Esophagus mucosa (tissue), 1 donor: ENCODE measurements at regions not wholly inside any gene's neighbourhood (a gene's known extent, or its start where the extent isn't known, plus 50 kb on each side); places are given as distances from the start of the nearest gene placed in this dataset.
"Not testable (repeated sequence)": the region's sequence is repeated elsewhere in the genome, so short reads cannot be mapped to it uniquely, and the experiment has no call there.

Experiments used
- ATAC-seq: fragments of 200-7000 bp; cut with Tn5 transposase; one replicate; pipeline ENCODE4 v1.9.1; 2020
- donor health status: DM: yes; HTN: yes; CAD: no.

DNA sequence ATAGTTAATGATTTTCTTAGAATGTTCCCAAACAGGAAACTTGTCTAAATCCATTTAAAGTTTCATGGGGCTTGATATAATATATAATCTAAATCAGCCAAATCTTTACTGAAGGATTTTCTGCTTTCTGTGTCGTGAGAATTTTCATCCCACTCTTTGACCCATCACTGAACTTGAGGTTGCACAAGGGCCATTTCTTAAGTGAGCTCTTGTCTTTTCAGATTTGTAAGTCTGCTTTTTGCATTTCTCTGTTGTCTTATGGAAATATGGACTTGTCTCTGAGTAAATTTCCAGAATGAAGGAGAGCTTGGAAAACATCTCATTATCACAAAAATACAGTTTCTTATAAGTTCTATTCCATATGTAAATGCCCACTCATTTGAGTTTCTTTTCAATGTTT is 149.2 kb upstream of the ARRDC3 start:
- no peak for ATAC-seq

DNA sequence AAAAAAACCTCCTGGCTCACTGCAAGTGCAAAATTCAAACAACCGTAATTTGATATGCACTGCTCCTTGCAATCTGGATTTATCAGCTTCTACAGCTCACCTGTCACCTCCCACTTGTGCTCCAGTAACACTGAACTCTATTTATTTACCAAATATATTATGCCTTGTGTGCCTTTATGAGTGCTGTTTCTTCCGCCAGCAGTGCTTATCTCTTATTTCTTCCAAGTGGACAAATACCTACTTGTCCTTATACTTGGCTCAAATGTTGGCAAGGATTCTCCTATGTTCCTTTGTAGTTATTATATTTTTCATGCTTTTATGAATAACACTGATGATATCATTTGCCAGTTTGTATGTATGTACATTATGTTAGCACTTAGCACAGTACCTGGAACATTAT is 145.7 kb upstream of the ARRDC3 start:
- no peak for ATAC-seq

DNA sequence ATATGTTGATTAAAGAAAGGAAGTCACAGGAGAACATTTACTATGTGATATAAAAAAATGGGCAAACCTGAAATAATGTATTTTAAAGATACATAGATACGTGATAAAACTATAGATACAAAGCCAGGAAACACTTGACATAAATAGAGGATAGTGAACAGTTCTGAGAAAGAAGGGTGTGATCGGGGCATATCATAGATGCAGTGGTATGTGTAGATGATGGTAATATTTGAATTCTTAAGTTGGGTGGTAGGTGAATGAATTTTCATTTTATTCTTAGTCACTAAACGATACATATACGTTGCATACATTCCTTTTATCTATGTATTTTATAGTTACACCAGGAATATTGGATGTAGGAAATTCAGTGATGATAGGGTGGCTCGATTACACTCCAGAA is 138.7 kb upstream of the ARRDC3 start:
- no peak for ATAC-seq

DNA sequence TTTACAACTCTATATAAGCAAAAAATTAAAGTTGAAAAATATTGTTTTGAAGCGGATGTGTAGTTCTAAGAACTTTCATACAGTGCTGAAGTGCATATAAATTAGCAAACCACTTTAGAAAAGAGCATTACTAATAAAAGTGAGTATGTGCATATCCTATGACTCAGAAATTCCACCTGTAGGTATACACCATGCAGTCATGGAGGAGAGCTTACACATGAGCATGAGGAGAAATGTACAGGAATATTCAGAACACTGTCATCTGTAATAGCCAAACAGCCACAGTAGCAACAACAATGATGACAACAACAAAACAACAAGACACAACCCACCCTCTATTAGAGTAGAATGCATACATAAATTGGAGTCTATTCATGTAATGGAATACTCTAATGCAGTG is 138.2 kb upstream of the ARRDC3 start:
- no peak for ATAC-seq

DNA sequence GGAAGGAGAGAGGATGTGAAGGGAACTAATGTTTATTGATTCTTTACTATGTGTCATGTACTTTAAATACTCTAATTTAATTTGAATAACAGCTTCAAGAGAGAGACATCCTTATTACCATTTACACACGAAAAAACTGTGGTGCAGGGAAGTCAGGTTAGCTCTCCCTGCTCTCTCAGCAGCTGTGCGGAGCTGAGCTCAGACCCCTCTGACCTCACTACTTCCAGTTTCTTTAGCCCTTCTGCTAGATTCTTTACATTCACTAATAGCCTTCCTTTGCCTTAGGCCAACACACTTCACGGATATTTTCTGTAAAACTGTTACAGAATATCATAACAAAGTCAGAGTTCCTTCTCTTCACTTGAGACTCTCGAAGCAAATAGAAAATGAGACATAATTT is 131.3 kb upstream of the ARRDC3 start:
- no peak for ATAC-seq

DNA sequence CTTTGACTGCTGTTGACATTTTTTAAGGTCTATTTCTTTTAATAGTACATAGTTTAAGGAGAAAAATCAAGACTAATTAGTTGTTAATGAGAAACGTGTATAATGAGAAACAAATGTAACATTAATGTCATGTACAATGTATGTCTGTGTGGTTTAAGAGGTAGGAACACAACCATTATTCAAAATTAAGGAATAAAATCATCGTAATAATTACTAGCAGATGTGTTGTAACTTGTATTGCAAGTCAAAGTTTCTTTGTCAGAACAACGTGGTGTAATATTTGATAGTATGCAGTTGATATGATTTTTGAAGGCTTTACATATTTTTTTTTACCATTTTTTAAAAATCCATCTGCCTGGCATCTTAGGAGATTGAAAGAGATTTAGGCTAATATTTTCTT is 120.2 kb upstream of the ARRDC3 start:
- no peak for ATAC-seq

DNA sequence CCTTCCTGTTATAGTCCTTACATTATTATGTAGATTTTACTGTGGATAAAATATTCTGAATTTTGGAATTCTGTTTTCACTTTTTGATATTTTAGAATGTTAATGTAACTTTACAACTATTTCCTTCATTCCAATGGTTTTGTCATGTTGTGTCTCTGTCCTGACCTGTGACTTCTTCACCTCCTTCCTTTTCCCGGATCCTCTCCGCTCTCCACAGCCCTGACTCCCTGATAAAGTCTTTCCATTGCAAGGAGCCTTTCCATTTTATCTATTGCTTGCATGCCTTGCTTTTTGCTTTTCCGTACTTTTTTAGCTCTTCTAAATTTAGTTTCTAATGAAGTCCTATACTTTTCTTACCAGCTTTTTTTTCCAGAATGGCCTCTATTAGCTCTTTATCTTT is 117.6 kb upstream of the ARRDC3 start:
- no peak for ATAC-seq

DNA sequence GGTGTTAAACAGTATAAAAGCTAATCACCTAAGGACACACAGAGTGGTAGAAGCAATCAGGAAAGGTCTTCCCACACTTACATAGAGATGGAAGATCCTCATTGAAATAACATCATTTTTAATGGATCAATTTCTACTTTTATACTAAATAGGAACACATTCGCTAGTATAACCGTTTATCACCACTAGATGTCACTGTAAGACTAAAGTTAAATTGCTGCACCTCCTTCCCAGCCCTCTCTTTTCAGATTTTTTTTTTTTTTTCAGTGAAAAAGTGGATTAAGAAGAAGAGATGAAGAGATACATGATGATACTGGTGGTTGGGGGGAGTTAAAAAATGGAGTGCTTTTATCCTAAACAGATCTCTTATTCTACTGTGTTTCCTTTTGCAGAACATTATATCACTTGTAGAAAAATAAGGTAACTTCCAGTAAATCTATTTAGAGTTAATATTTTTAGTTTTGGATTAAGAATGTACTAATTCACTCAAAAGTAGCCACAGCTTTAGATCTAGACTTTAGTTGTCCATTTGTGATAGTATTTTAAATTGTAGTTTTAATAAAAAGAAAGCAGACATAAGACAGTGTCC is 116.9 kb upstream of the ARRDC3 start:
- no peak for ATAC-seq

DNA sequence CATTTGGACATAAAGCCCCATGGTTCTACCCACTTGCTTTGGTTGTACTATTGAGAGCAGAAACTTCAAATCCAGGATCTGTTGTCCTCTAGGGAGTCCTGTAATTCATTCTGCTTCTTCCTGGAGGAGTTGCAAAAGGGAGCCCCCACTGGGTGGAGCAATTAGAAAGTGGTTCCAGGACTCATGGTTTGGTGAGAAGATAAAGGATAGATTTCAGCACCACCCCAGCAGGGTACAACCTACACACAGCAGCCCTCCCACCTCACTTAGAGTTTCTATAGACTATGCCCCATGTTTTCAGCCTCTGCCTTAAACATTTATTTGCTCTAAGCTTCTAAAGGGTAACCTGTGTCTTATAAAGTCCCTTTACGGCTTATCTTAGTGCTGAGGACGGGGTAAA is 112.6 kb upstream of the ARRDC3 start:
- no peak for ATAC-seq

DNA sequence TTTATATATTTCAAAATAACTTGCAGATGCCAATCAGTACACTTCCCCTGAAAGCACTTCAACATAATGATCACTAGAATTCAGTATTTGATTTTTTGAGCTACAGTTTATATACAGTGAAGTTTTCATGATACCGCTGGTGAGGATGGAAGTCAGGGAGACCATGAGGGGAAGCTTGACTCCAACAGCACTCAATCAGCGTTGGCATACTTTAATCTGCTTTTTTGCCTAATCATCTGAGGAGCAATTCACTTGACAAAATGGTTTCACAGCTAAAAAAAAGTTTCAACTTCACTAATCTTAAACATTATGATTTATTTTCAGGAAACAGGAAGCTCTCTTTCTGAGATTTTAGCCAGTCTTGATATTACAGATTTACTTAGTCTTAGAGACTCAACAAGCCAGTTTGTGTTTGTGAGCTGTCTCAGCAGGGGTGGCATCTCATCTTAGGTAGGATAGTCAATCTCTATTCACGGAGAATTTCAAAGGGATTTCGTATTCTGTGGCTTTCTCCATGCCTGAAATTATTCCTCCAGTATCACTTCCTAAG is 111.4 kb upstream of the ARRDC3 start:
- no peak for ATAC-seq

DNA sequence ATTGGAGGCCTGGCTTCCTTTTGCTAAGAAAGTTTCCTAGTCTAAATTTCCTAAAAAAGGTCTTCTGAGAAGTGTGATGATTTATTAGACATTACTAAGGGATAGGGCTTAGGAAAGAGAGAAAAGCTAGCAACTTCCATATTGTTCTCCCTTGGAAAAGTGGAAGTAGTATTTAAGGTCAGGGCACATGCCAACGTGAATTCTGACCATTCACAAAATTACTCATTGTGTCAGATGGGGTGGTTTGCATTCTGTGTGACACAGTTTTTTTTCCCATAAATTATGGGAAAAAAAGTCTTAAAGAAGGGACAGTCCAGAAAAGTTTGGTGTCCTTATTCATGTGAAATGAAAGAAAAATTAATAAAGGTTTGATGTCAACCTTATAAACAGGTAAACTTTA is 110.0 kb upstream of the ARRDC3 start:
- no peak for ATAC-seq

DNA sequence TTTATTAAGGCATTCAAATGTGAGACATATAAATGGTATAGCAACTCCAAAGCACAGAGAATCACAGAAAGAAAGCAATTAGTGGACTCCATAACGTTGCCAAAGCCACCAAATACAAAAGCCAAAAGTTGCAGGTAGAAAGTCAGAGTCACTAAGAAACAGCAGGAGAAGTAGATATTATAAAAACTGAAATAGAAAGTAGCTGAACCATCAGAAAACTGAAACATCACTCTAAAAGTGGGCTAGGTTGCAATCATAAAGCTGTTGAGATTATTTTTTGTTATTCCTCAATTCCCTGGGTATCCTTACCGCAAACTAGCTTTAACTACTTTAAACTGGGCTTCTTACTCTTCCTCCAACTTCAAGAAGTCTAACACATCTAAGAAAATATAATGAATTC is 108.1 kb upstream of the ARRDC3 start:
- ATAC-seq = no peak

DNA sequence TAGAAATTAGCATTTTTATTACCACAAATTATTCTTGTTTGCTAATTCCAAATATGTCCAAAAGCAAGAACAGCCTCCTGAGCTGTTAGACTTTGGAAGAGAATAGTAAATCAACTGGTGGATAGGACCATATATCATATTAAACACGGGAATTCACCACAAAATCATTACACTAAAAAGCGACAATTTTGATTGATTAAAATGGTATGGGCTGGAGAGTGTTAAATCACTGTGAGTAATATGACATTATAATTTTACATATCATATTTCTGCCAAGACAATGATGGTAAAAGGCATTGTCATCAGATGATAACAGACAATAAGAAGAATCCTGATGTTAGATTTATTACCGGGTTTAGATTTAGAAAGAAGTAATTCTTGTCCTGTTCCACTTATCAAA is 107.2 kb upstream of the ARRDC3 start:
- no peak for ATAC-seq

DNA sequence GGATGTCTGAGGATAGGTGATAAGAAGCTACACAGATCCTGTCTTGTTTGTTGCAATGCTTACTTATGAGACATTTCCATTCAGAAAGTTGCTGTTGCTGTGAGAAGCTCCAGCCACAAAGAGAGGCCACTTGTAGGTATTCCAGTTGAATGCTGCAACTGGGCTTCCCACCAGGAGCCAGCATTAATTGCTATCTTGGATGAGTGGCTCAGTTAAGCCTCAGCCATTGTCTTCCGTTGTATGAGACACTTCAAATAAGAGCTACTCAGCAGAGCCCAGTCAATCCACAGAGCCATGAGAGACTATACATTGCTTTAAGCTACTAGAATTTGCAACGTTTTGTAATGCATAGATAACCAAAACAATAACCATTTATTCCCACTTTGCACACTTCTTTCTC is 104.3 kb upstream of the ARRDC3 start:
- no peak for ATAC-seq

DNA sequence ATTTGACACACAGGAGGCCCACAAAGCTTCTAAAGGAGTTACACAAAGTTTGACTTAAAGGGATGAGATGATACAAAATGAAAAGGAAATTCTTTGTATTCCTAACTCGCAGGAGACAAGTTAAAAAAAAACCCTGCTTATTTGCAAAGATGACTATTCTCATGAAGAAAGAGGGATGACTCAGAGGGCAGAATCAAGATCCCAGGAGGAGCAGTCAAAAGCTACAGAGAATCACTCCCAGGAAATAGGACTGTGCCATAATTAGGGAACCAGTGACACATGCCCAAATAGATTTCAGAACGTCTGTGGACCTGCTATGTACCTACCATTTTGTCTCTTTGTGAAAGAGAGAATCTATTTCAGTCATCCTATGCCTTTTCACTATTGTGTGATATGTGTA is 103.5 kb upstream of the ARRDC3 start:
- no peak for ATAC-seq

DNA sequence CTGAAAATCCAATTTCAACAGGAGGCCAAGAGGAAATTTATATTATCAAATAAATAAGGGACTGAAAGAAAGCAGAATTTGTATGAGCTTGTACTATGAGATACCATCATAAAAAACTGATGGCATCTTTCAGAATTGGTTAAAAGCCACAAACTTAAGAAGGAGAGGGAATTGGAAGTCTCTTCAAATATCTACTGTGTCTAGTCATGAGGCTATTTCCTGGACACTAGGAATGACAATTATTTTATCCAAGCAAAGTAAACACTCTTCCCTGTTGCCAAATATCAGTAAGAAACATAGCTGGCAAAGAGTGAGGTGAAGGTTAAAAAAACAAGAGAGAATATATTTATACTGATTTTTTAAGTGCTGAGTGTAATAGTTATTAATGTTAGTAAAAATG is 101.5 kb upstream of the ARRDC3 start:
- no peak for ATAC-seq

DNA sequence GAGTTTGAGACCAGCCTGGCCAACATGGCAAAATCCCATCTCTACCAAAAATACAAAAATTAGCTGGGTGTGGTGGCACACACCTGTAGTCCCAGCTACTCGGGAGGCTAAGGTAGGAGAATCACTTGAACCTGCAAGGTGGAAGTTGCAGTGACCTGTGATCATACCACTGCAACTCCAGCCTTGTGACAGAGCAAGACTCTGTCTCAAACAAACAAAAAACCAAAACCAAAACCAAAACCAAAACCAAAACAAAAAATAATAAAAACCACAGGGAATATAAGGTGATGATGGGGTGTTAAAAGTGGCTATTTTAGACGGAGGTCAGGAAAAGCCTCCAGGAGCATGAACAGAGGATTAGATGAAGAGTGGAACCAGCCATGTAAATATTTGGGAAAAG is 96.3 kb upstream of the ARRDC3 start:
- not testable (repeated sequence) for ATAC-seq

DNA sequence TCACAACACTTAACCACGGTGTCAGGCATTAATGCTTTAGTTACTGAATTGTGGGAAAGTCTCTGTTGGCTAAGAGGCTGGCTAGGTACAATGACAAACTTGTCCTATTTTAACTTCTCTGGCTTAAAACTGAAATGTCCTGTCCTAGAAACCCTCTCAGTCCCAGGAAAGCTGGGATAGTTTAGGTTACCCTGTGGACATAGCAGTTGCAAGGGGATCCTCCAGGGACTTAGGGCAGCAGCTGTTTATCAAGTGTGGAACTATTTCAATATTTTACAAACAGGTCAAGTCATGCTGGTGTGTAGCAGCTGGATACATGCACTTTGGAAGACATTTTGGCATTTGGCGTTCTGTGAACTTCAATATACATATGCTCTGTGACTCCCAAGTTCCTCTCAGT is 95.0 kb upstream of the ARRDC3 start:
- ATAC-seq = no peak

DNA sequence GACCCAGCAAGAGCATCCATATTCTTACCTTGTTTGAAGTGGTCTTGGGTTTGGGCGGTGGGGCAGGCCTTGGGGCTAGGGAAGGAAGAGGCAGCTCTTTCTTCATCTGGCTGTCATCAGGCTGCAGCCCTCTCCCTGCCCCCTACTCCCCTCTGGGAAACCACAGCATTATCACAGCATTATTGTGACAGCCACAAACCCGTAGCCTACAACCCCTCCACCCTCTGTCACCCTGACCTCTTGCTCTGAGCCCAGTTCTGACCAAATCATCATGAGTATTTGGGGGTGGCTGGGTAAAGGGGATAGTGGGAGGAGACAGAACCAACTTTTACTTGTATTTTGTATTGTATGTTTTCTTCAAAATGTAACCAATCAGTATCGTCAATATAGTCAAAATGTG is 94.3 kb upstream of the ARRDC3 start:
- no peak for ATAC-seq

DNA sequence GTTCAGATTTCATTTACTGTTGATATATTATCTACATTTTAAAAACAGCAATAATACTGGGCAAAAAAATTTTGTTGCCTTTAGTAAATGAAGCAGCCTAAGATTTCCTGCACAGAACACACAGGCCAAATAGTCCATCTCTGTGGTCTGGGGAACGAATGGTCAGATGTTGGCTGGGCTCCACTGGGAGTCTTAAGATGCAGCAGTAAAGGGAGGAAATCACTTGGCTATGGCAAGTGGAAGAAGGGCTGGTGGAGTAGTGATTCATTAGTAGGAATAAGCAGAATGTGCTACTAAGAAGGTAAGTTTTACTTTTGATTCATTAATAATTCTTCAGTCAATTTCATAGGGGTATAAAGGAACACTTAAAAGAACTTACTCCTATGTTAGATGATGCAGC is 91.1 kb upstream of the ARRDC3 start:
- no peak for ATAC-seq

DNA sequence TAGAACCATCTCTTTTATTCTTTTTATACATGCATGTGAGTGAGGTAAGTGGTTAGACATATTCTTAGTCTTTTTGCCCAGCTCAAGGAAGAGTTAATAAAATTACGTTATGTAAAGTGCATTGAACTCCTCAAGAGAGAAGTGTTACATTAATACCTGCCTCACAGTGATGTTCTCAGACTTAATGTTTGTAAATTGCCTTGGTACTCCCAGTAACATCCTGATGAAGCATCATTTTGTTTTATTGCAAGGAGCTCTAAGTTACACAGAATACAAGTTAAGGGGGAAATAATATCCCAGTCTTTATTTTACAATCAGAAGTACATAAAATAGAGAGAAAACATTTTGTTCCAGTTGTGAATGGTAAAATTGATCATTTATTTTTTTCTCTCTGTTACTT is 89.5 kb upstream of the ARRDC3 start:
- ATAC-seq = no peak

DNA sequence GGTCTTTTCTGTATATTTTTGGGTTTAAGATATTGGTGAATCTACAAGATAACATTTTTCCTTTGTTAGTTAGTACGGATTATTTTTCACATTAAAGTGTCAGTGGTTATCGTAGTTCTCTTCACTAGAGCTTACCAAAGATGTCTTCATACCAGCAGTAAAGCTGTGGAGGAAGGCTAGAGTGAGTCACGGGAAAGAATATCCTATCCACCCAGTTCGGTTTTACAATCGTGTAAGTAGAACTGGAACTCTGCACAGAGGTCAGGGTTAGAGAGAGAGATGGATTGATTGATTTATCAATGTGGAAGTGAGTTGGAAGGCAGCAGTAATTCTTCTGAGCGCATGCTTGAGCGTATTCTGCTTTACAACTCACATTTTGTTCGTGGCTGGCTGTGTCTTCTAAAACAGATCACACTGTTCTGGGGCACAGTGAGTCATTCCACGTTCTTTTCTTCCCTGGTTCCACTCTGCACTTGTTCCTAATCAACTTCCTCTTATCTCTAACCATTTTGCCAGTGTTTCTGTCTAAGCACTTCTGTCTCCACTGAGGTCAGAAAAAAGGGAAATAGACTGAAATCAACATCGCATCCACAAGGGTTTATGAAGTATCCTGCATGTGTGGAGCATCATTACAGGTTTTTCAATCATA is 86.5 kb upstream of the ARRDC3 start:
- ATAC-seq = no peak

DNA sequence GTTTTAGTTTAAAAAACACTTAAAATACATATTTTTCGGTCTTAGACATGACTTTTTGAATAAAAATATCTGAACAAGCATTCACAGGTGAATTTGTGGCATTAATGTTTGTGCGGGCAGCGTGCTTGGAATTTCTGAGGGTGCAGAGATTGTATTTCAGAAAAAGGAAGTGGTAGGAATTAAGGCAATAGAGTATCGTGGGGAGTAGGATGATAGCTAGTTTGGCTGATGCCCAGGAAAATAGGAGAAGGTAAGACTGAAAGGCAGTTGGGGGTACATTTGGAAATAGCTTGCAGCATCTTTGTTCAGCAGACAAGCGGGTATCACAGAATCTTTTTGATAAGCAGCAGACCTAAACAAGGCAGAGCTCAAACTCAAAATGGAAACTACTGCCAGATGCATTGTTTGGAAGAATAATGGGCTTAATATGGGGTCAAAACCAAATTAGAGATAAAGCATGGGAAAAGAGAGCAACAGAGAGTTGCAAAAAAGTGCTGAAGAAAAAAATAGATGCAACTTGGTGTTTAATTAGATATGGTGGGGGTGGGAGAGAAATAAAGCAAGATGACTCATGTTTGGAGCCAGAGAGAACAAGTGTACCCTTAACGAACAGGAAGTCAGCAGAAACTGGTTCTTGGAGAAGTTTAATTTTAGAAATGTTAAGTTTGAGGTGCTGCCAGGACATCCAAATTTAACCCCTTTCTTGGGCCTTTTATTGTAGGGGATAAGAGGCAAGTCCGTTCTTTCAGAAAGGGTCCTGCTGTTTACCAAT is 85.7 kb upstream of the ARRDC3 start:
- no peak for ATAC-seq
